ENCODE measurements at regions not wholly inside any gene's neighbourhood (a gene's known extent, or its start where the extent isn't known, plus 50 kb on each side); places are given as distances from the start of the nearest gene placed in this dataset.

DNA sequence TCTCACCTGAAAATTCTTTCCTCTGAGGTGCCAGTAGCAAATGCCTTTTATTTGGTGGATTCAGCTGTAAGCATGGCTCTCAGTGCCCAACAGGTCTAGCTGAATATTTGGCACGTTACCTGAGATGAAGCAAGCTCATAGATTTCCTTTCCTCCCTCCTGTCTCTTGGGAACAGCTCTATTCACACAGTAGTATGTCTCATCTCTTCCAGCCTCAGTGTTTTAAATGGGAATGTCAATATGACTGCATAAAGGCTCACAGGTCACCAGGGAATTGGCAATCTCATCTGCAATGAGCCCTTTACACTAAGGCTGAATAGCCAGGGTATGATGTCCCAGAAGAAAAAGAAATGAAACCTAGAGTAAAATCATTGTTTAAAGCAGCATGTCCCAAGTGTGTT lies 733.5 kb downstream of the NTRK3 start:
- Histone ChIP-seq H3K4me1 (no peaks in the 10 kb centered on the region), H3K4me3 (no peak overlapping the region), H3K27me3 (no peaks in the 10 kb centered on the region), H3K9me3 (peaks cover 0 to 13% (median 0%) of the 10 kb centered on the region in 4 donors), H3K36me3 (no peaks in the 10 kb centered on the region), H3K27ac (no peak overlapping the region)
- intact Hi-C loops (cut with DNase I; ENCODE audit: low total_unique reads), result no loop called here
- TF ChIP-seq POLR2AphosphoS5 (IDR thresholded peaks at IDR 0.05) (no peak), CTCF (IDR thresholded peaks at IDR 0.05) (no peak), EP300 (IDR thresholded peaks at IDR 0.05) (no peak), POLR2A (IDR thresholded peaks at IDR 0.05) (no peak)
- 43 to 55% (median 50%) methylated on average over 1 of the region's 1 CpG for WGBS, 5 donors
- DNase-seq, result no peak

GRCh38 chr15:87518957-87519356 lies 737.6 kb downstream of the NTRK3 start:
- 69 to 84% (median 75%) methylated on average over 3 of the region's 3 CpGs for WGBS, 5 donors
- H3K27me3 ChIP-seq, result no peaks in the 10 kb centered on the region
- no peak for TF ChIP-seq CTCF (IDR thresholded peaks at IDR 0.05)
- TF ChIP-seq POLR2A (IDR thresholded peaks at IDR 0.05), result no peak
- no peak for TF ChIP-seq POLR2AphosphoS5 (IDR thresholded peaks at IDR 0.05)
- no peak for TF ChIP-seq EP300 (IDR thresholded peaks at IDR 0.05)
- no peaks in the 10 kb centered on the region for H3K4me1 ChIP-seq
- H3K9me3 ChIP-seq, result peaks cover 0 to 8% (median 0%) of the 10 kb centered on the region in 4 donors
- H3K36me3 ChIP-seq, result no peaks in the 10 kb centered on the region
- H3K4me3 ChIP-seq, result no peak overlapping the region
- H3K27ac ChIP-seq, result no peak overlapping the region
- DNase-seq, result no peak
- intact Hi-C loops (cut with DNase I; ENCODE audit: low total_unique reads), result no loop called here

DNA sequence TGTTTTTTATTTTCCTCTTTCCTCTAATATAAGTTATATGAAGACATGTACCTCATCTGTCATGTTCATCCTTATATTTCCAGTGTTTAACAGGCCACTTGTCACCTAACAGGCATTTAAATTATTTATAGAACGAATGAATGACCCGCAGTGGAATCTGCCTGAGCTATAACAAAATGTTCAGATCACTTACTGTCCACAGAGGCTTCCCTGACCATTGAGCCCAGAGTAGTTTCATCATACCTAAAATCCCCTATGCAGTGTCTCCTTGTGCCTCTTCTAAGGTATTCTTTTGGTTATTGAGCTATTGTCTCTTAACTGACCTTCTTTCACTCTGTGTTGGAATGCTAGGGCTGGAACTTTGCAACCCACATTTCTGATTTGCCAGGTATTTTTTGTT lies 748.5 kb downstream of the NTRK3 start:
- Histone ChIP-seq H3K9me3 (peaks cover 0 to 8% (median 0%) of the 10 kb centered on the region in 4 donors), H3K4me3 (no peak overlapping the region), H3K27me3 (peaks cover 0 to 3% (median 0%) of the 10 kb centered on the region in 3 donors), H3K27ac (no peak overlapping the region), H3K4me1 (no peaks in the 10 kb centered on the region), H3K36me3 (no peaks in the 10 kb centered on the region)
- 74 to 95% (median 90%) methylated on average over 2 of the region's 2 CpGs for WGBS, 5 donors
- intact Hi-C loops (cut with DNase I; ENCODE audit: low total_unique reads), result loop anchor here (10.0 kb wide), 1 partner anchor 63 kb away; no protein-coding TSS in a partner anchor
- DNase-seq, result no peak
- TF ChIP-seq EP300 (IDR thresholded peaks at IDR 0.05), result no peak
- no peak for TF ChIP-seq POLR2A (IDR thresholded peaks at IDR 0.05)

DNA sequence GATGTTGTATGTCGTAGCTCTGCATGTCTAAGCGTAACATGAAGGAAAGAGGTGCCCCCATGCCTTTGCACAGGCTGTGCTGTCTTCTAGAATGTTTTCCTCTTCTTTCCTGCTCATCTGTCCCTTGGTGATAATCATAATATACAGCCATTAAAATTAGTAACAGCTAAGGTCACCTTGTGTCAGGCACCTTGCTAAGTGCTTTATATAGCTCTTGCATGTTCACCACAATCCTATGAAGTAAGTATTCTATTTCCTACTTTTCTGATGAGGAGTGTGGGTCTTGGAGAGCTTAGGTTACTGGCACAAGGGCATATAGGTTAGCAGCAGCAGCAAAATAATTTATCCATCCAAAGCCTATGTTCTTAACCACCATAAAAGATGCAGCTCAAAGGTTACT lies 754.4 kb downstream of the NTRK3 start:
- WGBS, 5 donors, result 74 to 96% (median 89%) methylated on average over 2 of the region's 2 CpGs
- H3K4me1 ChIP-seq, result no peaks in the 10 kb centered on the region
- H3K4me3 ChIP-seq, result no peak overlapping the region
- no peak overlapping the region for H3K27ac ChIP-seq
- intact Hi-C loops (cut with DNase I; ENCODE audit: low total_unique reads), result loop anchor here (10.0 kb wide), 1 partner anchor 57 kb away; no protein-coding TSS in a partner anchor
- DNase-seq, result no peak
- no peaks in the 10 kb centered on the region for H3K36me3 ChIP-seq
- no peak for TF ChIP-seq EP300 (IDR thresholded peaks at IDR 0.05)
- no peak for TF ChIP-seq POLR2A (IDR thresholded peaks at IDR 0.05)
- TF ChIP-seq CTCF (IDR thresholded peaks at IDR 0.05), result no peak
- no peak for TF ChIP-seq POLR2AphosphoS5 (IDR thresholded peaks at IDR 0.05)
- H3K9me3 ChIP-seq, result no peaks in the 10 kb centered on the region
- peaks cover 0 to 3% (median 0%) of the 10 kb centered on the region in 3 donors for H3K27me3 ChIP-seq

DNA sequence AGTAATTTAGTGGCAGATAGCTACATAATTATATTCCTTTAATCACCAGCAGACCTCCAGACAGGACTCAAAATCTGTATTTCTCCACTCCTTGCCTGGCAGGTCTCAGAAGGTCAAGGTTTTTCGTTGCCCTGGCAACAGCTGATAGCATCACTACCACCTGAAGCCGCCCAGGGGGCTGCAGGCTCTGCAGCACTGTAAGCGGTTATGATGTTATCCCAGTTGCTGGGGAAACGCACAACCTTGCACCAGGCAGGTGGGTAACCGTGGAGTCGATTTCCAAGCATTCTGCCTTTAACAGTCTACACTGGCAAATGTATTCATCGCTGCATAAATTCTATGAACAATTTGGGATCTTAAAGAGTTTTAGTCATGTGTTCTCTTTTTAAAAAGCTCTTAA lies 756.3 kb downstream of the NTRK3 start:
- peak in 1 of 2 donors; percentile 9 for DNase-seq
- intact Hi-C loops (cut with DNase I; ENCODE audit: low total_unique reads), result loop anchor here (10.0 kb wide), 1 partner anchor 55 kb away; no protein-coding TSS in a partner anchor
- H3K4me1 ChIP-seq, result no peaks in the 10 kb centered on the region
- WGBS, 5 donors, result 41 to 62% (median 47%) methylated on average over 7 of the region's 7 CpGs
- no peak overlapping the region for H3K4me3 ChIP-seq
- H3K36me3 ChIP-seq, result no peaks in the 10 kb centered on the region
- TF ChIP-seq CTCF (IDR thresholded peaks at IDR 0.05), result no peak
- no peak for TF ChIP-seq EP300 (IDR thresholded peaks at IDR 0.05)
- TF ChIP-seq POLR2A (IDR thresholded peaks at IDR 0.05), result no peak
- no peak for TF ChIP-seq POLR2AphosphoS5 (IDR thresholded peaks at IDR 0.05)
- no peak overlapping the region for H3K27ac ChIP-seq
- H3K27me3 ChIP-seq, result no peaks in the 10 kb centered on the region
- H3K9me3 ChIP-seq, result no peaks in the 10 kb centered on the region
